IMR-90 (cell line): ENCODE measurements at regions not wholly inside any gene's neighbourhood (a gene's known extent, or its start where the extent isn't known, plus 50 kb on each side); places are given as distances from the start of the nearest gene placed in this dataset.

ENCODE experiments used
- ATAC-seq: fragments of 200-7000 bp; cut with Tn5 transposase; 2 replicates; pipeline ENCODE4 v1.9.1; 2020; ENCODE audit warnings: low read depth, mild to moderate bottlenecking, moderate library complexity
- BruUV-seq: library from RNA; stranded (reverse); fragments of 400-500 nt; replicated peaks from 2 replicates; lab custom pipeline; 2021; lab: Mats Ljungman, UMichigan
- CTCF ChIA-PET: fragments of 300-600 bp; formaldehyde crosslinking; extraction: SDS; loops from one replicate; lab custom pipeline; 2021; ENCODE audit warnings: antibody characterized with exemption; lab: Yijun Ruan, JAX
- POLR2A ChIA-PET: fragments of 300-600 bp; sonication (Branson Sonifier 250); formaldehyde crosslinking; loops from one replicate; lab custom pipeline; 2022; ENCODE audit warnings: antibody characterized with exemption; ENCODE audit not compliant: unreplicated experiment; lab: Charles Lee
- DNase-seq: peaks from one replicate; pipeline ENCODE4 v3.0.0; 2013
- H2AFZ ChIP-seq: replicated peaks from 2 replicates; pipeline ENCODE3; 2013; ENCODE audit warnings: low read length, mild to moderate bottlenecking; ENCODE audit not compliant: poor library complexity
- H2AK5ac ChIP-seq: 2 replicates; pipeline ENCODE4 v1.6.1; 2013; ENCODE audit warnings: low read depth, low read length, inconsistent platforms
- H2AK9ac ChIP-seq: replicated peaks from 2 replicates; pipeline ENCODE3; 2013; ENCODE audit warnings: mild to moderate bottlenecking, low read depth, low read length, moderate library complexity; ENCODE audit not compliant: poor library complexity
- H2BK120ac ChIP-seq: 2 replicates; pipeline ENCODE4 v1.6.1; 2013; ENCODE audit warnings: low read depth, low read length, inconsistent platforms
- H2BK15ac ChIP-seq: 3 replicates; pipeline ENCODE4 v1.6.1; 2013; ENCODE audit warnings: low read depth, low read length, inconsistent platforms
- H2BK20ac ChIP-seq: 2 replicates; pipeline ENCODE4 v1.6.1; 2013; ENCODE audit warnings: low read depth, mild to moderate bottlenecking, inconsistent platforms, low read length, moderate library complexity
- H2BK5ac ChIP-seq: 2 replicates; pipeline ENCODE4 v1.6.1; 2013; ENCODE audit warnings: mild to moderate bottlenecking, low read depth, low read length, inconsistent platforms; ENCODE audit not compliant: poor library complexity, severe bottlenecking
- H3K14ac ChIP-seq: replicated peaks from 2 replicates; pipeline ENCODE4 v1.6.1; 2013; ENCODE audit warnings: low read depth, low read length, inconsistent platforms
- H3K18ac ChIP-seq: 2 replicates; pipeline ENCODE4 v1.6.1; 2013; ENCODE audit warnings: low read depth, low read length, control low read depth
- H3K23ac ChIP-seq: 2 replicates; pipeline ENCODE4 v1.6.1; 2013; ENCODE audit warnings: low read depth, low read length, inconsistent platforms
- H3K27ac ChIP-seq: 2 replicates; pipeline ENCODE4 v1.5.1; 2013; ENCODE audit warnings: mild to moderate bottlenecking, control low read depth, low read length; ENCODE audit not compliant: insufficient read depth
- H3K27me3 ChIP-seq: 2 replicates; pipeline ENCODE4 v1.6.1; 2013; ENCODE audit warnings: low read length; ENCODE audit not compliant: control insufficient read depth, insufficient read depth
- H3K36me3 ChIP-seq: 2 replicates; pipeline ENCODE4 v1.6.1; 2013; ENCODE audit warnings: low read length, mixed read lengths; ENCODE audit not compliant: control insufficient read depth, insufficient read depth
- H3K4ac ChIP-seq: 2 replicates; pipeline ENCODE4 v1.6.1; 2013; ENCODE audit warnings: low read depth, low read length, inconsistent platforms
- H3K4me1 ChIP-seq: 2 replicates; pipeline ENCODE4 v1.6.1; 2013; ENCODE audit warnings: low read length, mixed read lengths; ENCODE audit not compliant: control insufficient read depth, insufficient read depth
- H3K4me2 ChIP-seq: 2 replicates; pipeline ENCODE4 v1.6.1; 2013; ENCODE audit warnings: low read depth, mild to moderate bottlenecking, control low read depth, low read length, moderate library complexity
- H3K4me3 ChIP-seq: 2 replicates; pipeline ENCODE4 v1.5.1; 2013; ENCODE audit warnings: low read depth, mild to moderate bottlenecking, control low read depth, low read length, moderate library complexity; ENCODE audit not compliant: insufficient read depth
- H3K56ac ChIP-seq: 2 replicates; pipeline ENCODE4 v1.6.1; 2013; ENCODE audit warnings: low read length, inconsistent platforms; ENCODE audit not compliant: insufficient read depth; ENCODE audit errors: extremely low read depth
- H3K79me1 ChIP-seq, 2 experiments: 2 replicates each; pipeline ENCODE4 v1.6.1; 2013; ENCODE audit warnings: low read length in 2 of 2, inconsistent platforms in 1 of 2, low read depth in 1 of 2
- H3K9ac ChIP-seq: 2 replicates; pipeline ENCODE4 v1.6.1; 2013; ENCODE audit warnings: low read depth, low read length, control low read depth
- H3K9me1 ChIP-seq: 2 replicates; pipeline ENCODE4 v1.6.1; 2013; ENCODE audit warnings: low read length, inconsistent platforms; ENCODE audit not compliant: insufficient read depth
- H3K9me3 ChIP-seq: 2 replicates; pipeline ENCODE4 v1.6.1; 2013; ENCODE audit warnings: low read length; ENCODE audit not compliant: control insufficient read depth, insufficient read depth
- H4K20me1 ChIP-seq: 2 replicates; pipeline ENCODE4 v1.6.1; 2013; ENCODE audit warnings: low read length, inconsistent platforms; ENCODE audit not compliant: insufficient read depth
- H4K5ac ChIP-seq: 2 replicates; pipeline ENCODE4 v1.6.1; 2013; ENCODE audit warnings: mild to moderate bottlenecking, low read depth, low read length, control low read depth
- H4K8ac ChIP-seq, 2 experiments: 2 replicates each; pipeline ENCODE4 v1.6.1; 2013; ENCODE audit warnings: low read depth in 2 of 2, low read length in 2 of 2, control low read depth in 1 of 2, inconsistent platforms in 1 of 2
- H4K91ac ChIP-seq: 2 replicates; pipeline ENCODE4 v1.6.1; 2013; ENCODE audit warnings: low read depth, low read length, inconsistent platforms; ENCODE audit not compliant: insufficient read depth
- BHLHE40 ChIP-seq: fragments of 150-350 bp; IDR thresholded peaks from 2 replicates; pipeline ENCODE4 v1.6.1; 2016; ENCODE audit warnings: mild to moderate bottlenecking, low read depth, low read length
- MAZ ChIP-seq: IDR thresholded peaks from 2 replicates; pipeline ENCODE4 v1.6.1; 2012; ENCODE audit warnings: low read depth, mild to moderate bottlenecking, low read length, improper control_type of control experiment, moderate library complexity, borderline replicate concordance
- RCOR1 ChIP-seq: IDR thresholded peaks from 2 replicates; pipeline ENCODE4 v1.6.1; 2012; ENCODE audit warnings: mild to moderate bottlenecking, low read length, improper control_type of control experiment; ENCODE audit not compliant: insufficient replicate concordance
- WGBS, 2 experiments: methylation state at CpG; one replicate each; pipeline versions ENCODE4 v1.1.5 to v1.1.7; 2013; ENCODE audit warnings: missing lambda C conversion rate in 2 of 2; ENCODE audit not compliant: insufficient read length in 1 of 2; ENCODE audit errors: extremely low coverage in 2 of 2; 5-methylcytosine and 5-hydroxymethylcytosine counted together
- dilution Hi-C: fragments of 300-500 bp; cut with HindIII; formaldehyde crosslinking; loops from one replicate; pipeline ENCODE4 v1.14.3; 2018; ENCODE audit warnings: low sequenced_read_pairs; ENCODE audit not compliant: unreplicated experiment
- in situ Hi-C: fragments of 300-500 bp; cut with MboI; formaldehyde crosslinking; loops from 3 replicates; pipeline ENCODE4 v1.14.3; 2019; ENCODE audit warnings: low sequenced_read_pairs, inconsistent platforms, mixed read lengths
- intact Hi-C: fragments of 100-400 bp; cut with micrococcal nuclease; formaldehyde crosslinking; loops from 2 replicates; pipeline ENCODE4 v1.10.0; 2022
- TF ChIP-seq, protein P1 (sequence below): fragments of 150-350 bp; IDR thresholded peaks from 2 replicates; pipeline ENCODE4 v1.6.1; 2017; ENCODE audit warnings: mild to moderate bottlenecking, antibody characterized with exemption, low read length, low read depth
- TF ChIP-seq, protein P2 (sequence below): fragments of 150-350 bp; IDR thresholded peaks from 2 replicates; pipeline ENCODE4 v1.6.1; 2016; ENCODE audit warnings: low read depth, mild to moderate bottlenecking, low read length, moderate library complexity, borderline replicate concordance

DNA sequence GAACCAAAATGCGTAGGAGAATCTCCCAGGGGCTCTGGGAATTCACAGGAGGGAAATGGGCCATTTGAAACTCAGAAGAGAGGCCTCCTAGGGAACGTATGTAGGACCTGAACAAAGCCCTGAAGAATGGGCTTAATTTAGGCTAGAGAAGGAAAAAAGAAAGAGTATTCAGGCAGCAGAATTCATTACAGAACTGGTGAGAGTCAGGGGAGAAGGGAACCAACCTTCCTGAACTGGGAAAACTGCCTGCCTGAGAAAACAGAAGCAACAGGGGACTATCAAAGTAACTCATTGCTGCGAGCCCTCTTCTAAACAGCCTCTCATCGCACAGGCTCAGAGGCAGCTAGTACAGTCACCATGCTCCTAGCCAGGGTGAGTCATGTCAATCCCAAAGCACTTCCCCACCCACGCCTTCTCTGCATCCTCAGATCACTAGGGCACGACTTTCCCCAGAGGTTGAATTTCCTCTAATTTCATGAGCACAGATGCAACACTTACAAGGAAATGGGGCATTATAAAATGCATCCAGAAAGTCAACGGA lies 98.1 kb downstream of the ADSS2 start (continued):
- TF ChIP-seq, protein P1, sequence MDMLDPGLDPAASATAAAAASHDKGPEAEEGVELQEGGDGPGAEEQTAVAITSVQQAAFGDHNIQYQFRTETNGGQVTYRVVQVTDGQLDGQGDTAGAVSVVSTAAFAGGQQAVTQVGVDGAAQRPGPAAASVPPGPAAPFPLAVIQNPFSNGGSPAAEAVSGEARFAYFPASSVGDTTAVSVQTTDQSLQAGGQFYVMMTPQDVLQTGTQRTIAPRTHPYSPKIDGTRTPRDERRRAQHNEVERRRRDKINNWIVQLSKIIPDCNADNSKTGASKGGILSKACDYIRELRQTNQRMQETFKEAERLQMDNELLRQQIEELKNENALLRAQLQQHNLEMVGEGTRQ, result no peak
- no peak for TF ChIP-seq RCOR1
- TF ChIP-seq MAZ, result no peak

DNA sequence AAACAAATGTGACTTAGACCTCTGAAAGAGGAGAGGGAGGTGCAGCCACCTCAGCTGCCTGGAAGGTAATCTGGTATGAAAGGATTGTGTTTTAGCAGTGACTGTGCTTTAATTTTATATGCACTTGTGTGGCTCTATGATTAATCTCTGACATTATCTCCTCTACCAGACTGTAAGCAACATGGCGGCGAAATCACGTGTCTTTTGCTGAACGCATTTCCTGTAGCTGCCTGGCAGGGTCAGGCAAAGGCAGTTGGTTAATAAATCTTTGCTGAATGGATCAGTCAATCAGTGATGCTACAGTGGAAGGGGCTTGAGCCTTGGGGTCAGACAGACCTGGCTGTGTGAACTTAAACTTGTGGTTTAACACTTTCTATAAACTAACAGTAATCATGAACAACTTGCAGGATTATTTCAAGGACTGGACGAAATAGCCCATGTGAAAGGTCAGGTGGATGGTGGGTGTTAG lies 96.9 kb downstream of the ADSS2 start:
- intact Hi-C loops, result no loop called here
- Histone ChIP-seq H3K9me1 (peaks cover 8% of the 10 kb centered on the region), H4K20me1 (no peaks in the 10 kb centered on the region), H3K9me3 (no peaks in the 10 kb centered on the region), H2AK5ac (peak overlapping the region; percentile 15; the same call in 1 of the 2 replicates), H3K18ac (peak overlapping the region; percentile 11; the same call in 1 of the 2 replicates), H2BK20ac (peak overlapping the region; percentile 31), H2AFZ (peak overlapping the region; percentile 55), H4K8ac (peak overlapping the region in 1 of 2 experiments; percentile 54; a peak in 1 of 4 replicates), H2AK9ac (no peak overlapping the region), H2BK15ac (peak overlapping the region; percentile 4; the same call in 2 of the 3 replicates), H3K23ac (no peak overlapping the region), H3K4me1 (peaks cover 8% of the 10 kb centered on the region), H3K27ac (no peak overlapping the region), H3K9ac (no peak overlapping the region), H2BK5ac (peak overlapping the region; percentile 22), H3K56ac (no peak overlapping the region), H3K79me1 (no peaks in the 10 kb centered on the region), H4K91ac (peak overlapping the region; percentile 39), H3K36me3 (no peaks in the 10 kb centered on the region), H3K4me2 (no peak overlapping the region), H2BK120ac (peak overlapping the region; percentile 41), H3K14ac (peak overlapping the region; percentile 16; the same call in 1 of the 2 replicates), H3K27me3 (no peaks in the 10 kb centered on the region), H3K4me3 (no peak overlapping the region), H3K4ac (peak overlapping the region; percentile 55; the same call in 1 of the 2 replicates), H4K5ac (peak overlapping the region; percentile 10; the same call in 1 of the 2 replicates)
- no TSS peak for BruUV-seq
- ATAC-seq (no peak), DNase-seq (peak; percentile 13)
- WGBS, 2 experiments, result 30% methylated on average over 2 of the region's 5 CpGs; no CpG with 5 or more reads in 1 of the 2 experiments
- ChIA-PET CTCF (no interaction called here), POLR2A (interaction anchor here (0.6 kb wide), 1 partner anchor 565 kb away, joined by 9 read pairs; no protein-coding TSS in a partner anchor)
- TF ChIP-seq BHLHE40, result 0 out of 2 replicates have a peak, but pooled peaks have one; percentile 13
- TF ChIP-seq, protein P2, sequence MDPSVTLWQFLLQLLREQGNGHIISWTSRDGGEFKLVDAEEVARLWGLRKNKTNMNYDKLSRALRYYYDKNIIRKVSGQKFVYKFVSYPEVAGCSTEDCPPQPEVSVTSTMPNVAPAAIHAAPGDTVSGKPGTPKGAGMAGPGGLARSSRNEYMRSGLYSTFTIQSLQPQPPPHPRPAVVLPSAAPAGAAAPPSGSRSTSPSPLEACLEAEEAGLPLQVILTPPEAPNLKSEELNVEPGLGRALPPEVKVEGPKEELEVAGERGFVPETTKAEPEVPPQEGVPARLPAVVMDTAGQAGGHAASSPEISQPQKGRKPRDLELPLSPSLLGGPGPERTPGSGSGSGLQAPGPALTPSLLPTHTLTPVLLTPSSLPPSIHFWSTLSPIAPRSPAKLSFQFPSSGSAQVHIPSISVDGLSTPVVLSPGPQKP, result no peak
- in situ Hi-C loops, result no loop called here
- dilution Hi-C loops, result no loop called here
